ENCODE measurements at regions not wholly inside any gene's neighbourhood (a gene's known extent, or its start where the extent isn't known, plus 50 kb on each side); places are given as distances from the start of the nearest gene placed in this dataset.
"Not testable (repeated sequence)": the region's sequence is repeated elsewhere in the genome, so short reads cannot be mapped to it uniquely, and the experiment has no call there.

GRCh38 chr3:81987412-81987811, 226.0 kb upstream of the GBE1 start:
- TF ChIP-seq EZH2 (IDR thresholded peaks at IDR 0.05; ENCODE audit: low read length, unreplicated experiment); CTCF (conservative IDR thresholded peaks at IDR 0.05; ENCODE audit: low read depth, low read length): not testable (repeated sequence)

Data from PC-3 (cell line).